HG03103 (cell line): ENCODE measurements at regions not wholly inside any gene's neighbourhood (a gene's known extent, or its start where the extent isn't known, plus 50 kb on each side); places are given as distances from the start of the nearest gene placed in this dataset.

ENCODE experiments used
- ATAC-seq: cut with Tn5 transposase; IDR thresholded peaks from one replicate; pipeline ENCODE4 v1.9.1; 2021; ENCODE audit warnings: low read depth; ENCODE audit not compliant: unreplicated experiment

GRCh38 chr4:59068722-59069418, 1958.7 kb upstream of the IGFBP7 start:
- ATAC-seq: no peak

- no peak for ATAC-seq
Measured at GRCh38 chr4:59086410-59086809, 1976.2 kb upstream of the IGFBP7 start.

- ATAC-seq: no peak
Measured at GRCh38 chr4:59091146-59092142, 1981.3 kb upstream of the IGFBP7 start.

- no peak for ATAC-seq
Measured at GRCh38 chr4:59094505-59094904, 1984.3 kb upstream of the IGFBP7 start.

- ATAC-seq: no peak
Measured at GRCh38 chr4:59102311-59102710, 1992.1 kb upstream of the IGFBP7 start.

- no peak for ATAC-seq
Measured at GRCh38 chr4:59120287-59120814, 2010.2 kb upstream of the IGFBP7 start.

GRCh38 chr4:59122626-59123025, 2012.4 kb upstream of the IGFBP7 start:
- ATAC-seq: no peak

- no peak for ATAC-seq
Measured at GRCh38 chr4:59126159-59126558, 2016.0 kb upstream of the IGFBP7 start.

- no peak for ATAC-seq
Measured at GRCh38 chr4:59127006-59127405, 2016.8 kb upstream of the IGFBP7 start.

- no peak for ATAC-seq
Measured at GRCh38 chr4:59127743-59128142, 2017.6 kb upstream of the IGFBP7 start.

- ATAC-seq: no peak
Measured at GRCh38 chr4:59135248-59135985, 2025.2 kb upstream of the IGFBP7 start.

GRCh38 chr4:59161249-59161648, 2038.9 kb upstream of the ADGRL3 start:
- ATAC-seq: no peak

GRCh38 chr4:59175617-59176016, 2024.5 kb upstream of the ADGRL3 start:
- no peak for ATAC-seq

- ATAC-seq: no peak
Measured at GRCh38 chr4:59179372-59179771, 2020.8 kb upstream of the ADGRL3 start.

GRCh38 chr4:59180161-59180560, 2020.0 kb upstream of the ADGRL3 start:
- no peak for ATAC-seq

GRCh38 chr4:59180969-59181368, 2019.2 kb upstream of the ADGRL3 start:
- ATAC-seq: no peak

GRCh38 chr4:59195839-59196238, 2004.3 kb upstream of the ADGRL3 start:
- no peak for ATAC-seq

- ATAC-seq: no peak
Measured at GRCh38 chr4:59200992-59201391, 1999.1 kb upstream of the ADGRL3 start.

- ATAC-seq: no peak
Measured at GRCh38 chr4:59217910-59218631, 1982.1 kb upstream of the ADGRL3 start.

GRCh38 chr4:59222221-59222620, 1977.9 kb upstream of the ADGRL3 start:
- no peak for ATAC-seq
